HCT116 (cell line): ENCODE measurements at regions not wholly inside any gene's neighbourhood (a gene's known extent, or its start where the extent isn't known, plus 50 kb on each side); places are given as distances from the start of the nearest gene placed in this dataset.

Source experiments
- ATAC-seq: fragments of 200-7000 bp; cut with Tn5 transposase; 2 replicates; pipeline ENCODE4 v1.9.1; 2020; ENCODE audit warnings: mild to moderate bottlenecking, moderate library complexity
- BruUV-seq: library from RNA; stranded (reverse); fragments of 400-500 nt; replicated peaks from 2 replicates; lab custom pipeline; 2021; lab: Mats Ljungman, UMichigan
- CTCF ChIA-PET: fragments of 300-600 bp; sonication (Branson Sonifier 250); formaldehyde crosslinking; loops from one replicate; lab custom pipeline; 2021; ENCODE audit warnings: antibody characterized with exemption; lab: Charles Lee
- POLR2A ChIA-PET: fragments of 300-600, 350-600 bp; sonication (Branson Sonifier 250); formaldehyde crosslinking; loops from one replicate; lab custom pipeline; 2021; ENCODE audit warnings: antibody characterized with exemption; lab: Charles Lee
- RAD21 ChIA-PET, 2 experiments: fragments of 300-600 bp; sonication (Branson Sonifier 250); formaldehyde crosslinking; loops; one replicate each; lab custom pipeline; 2023; ENCODE audit warnings: low total read pairs in 2 of 2; ENCODE audit not compliant: uncharacterized antibody in 2 of 2, unreplicated experiment in 2 of 2, low non-redundant PET in 1 of 2; lab: Charles Lee
- DNase-seq: peaks from one replicate; pipeline ENCODE4 v3.0.0-alpha.2; 2010; ENCODE audit warnings: low read depth, low spot score
- H2AFZ ChIP-seq: fragments of 200-600 bp; shearing (Covaris generic), sonication (generic); 2 replicates; pipeline ENCODE4 v1.6.1; 2017; ENCODE audit warnings: low read depth, mixed run types, mixed read lengths, antibody characterized with exemption, low read length; ENCODE audit not compliant: poor library complexity, severe bottlenecking
- H3K27ac ChIP-seq: 2 replicates; pipeline ENCODE4 v1.5.1; 2012; ENCODE audit warnings: low read depth, low read length
- H3K27me3 ChIP-seq: fragments of 200-600 bp; sonication (generic); 2 replicates; pipeline ENCODE4 v1.6.1; 2016; ENCODE audit warnings: mixed run types, low read length, mixed read lengths; ENCODE audit not compliant: insufficient read depth
- H3K36me3 ChIP-seq, 2 experiments: fragments of 200-500 bp in 1 of 2; fragments of 200-600 bp in 1 of 2; sonication (Bioruptor generic) in 1 of 2; sonication (generic) in 1 of 2; 2 replicates each; pipeline versions ENCODE4 v1.5.1 to v1.6.1; 2014 to 2016; ENCODE audit warnings: low read length in 2 of 2, inconsistent platforms in 1 of 2, mixed read lengths in 1 of 2, mixed run types in 1 of 2; ENCODE audit not compliant: insufficient read depth in 2 of 2, control insufficient read depth in 1 of 2
- H3K4me1 ChIP-seq, 2 experiments: fragments of 200-600 bp in 1 of 2; sonication (generic) in 1 of 2; 2 replicates each; pipeline versions ENCODE4 v1.5.1 to v1.6.1; 2012 to 2017; ENCODE audit warnings: low read length in 2 of 2, inconsistent platforms in 1 of 2, mild to moderate bottlenecking in 1 of 2, mixed read lengths in 1 of 2, mixed run types in 1 of 2, moderate library complexity in 1 of 2; ENCODE audit not compliant: insufficient read depth in 2 of 2, control insufficient read depth in 1 of 2
- H3K4me2 ChIP-seq: fragments of 200-600 bp; sonication (generic); 2 replicates; pipeline ENCODE4 v1.6.1; 2017; ENCODE audit warnings: mixed run types, low read length, mixed read lengths
- H3K4me3 ChIP-seq, 2 experiments: fragments of 200-600 bp in 1 of 2; sonication (generic) in 1 of 2; replicated peaks in 1 of 2; 2 replicates each; pipeline ENCODE4 v1.5.1; 2011 to 2016; ENCODE audit warnings: low read length in 2 of 2, control low read depth in 1 of 2, low read depth in 1 of 2, mild to moderate bottlenecking in 1 of 2, mixed read lengths in 1 of 2, mixed run types in 1 of 2
- H3K79me2 ChIP-seq: fragments of 200-600 bp; sonication (generic); 2 replicates; pipeline ENCODE4 v1.6.1; 2017; ENCODE audit warnings: mild to moderate bottlenecking, mixed run types, low read length, moderate library complexity, mixed read lengths; ENCODE audit not compliant: insufficient read depth
- H3K9ac ChIP-seq: fragments of 200-600 bp; sonication (generic); 2 replicates; pipeline ENCODE4 v1.6.1; 2016; ENCODE audit warnings: low read length, mixed read lengths
- H3K9me2 ChIP-seq: fragments of 200-600 bp; sonication (generic), shearing (Covaris generic); 2 replicates; pipeline ENCODE4 v1.6.1; 2017; ENCODE audit warnings: mixed run types, mild to moderate bottlenecking, moderate library complexity; ENCODE audit not compliant: insufficient read depth
- H3K9me3 ChIP-seq, 2 experiments: fragments of 200-500 bp in 1 of 2; fragments of 200-600 bp in 1 of 2; sonication (Bioruptor generic) in 1 of 2; sonication (generic) in 1 of 2; 2 replicates each; pipeline ENCODE4 v1.6.1; 2014 to 2017; ENCODE audit warnings: low read length in 2 of 2, mixed read lengths in 2 of 2, inconsistent platforms in 1 of 2, low read depth in 1 of 2, mild to moderate bottlenecking in 1 of 2, mixed run types in 1 of 2, moderate library complexity in 1 of 2; ENCODE audit not compliant: control insufficient read depth in 1 of 2, insufficient read depth in 1 of 2
- H4K20me1 ChIP-seq: fragments of 200-600 bp; sonication (generic), shearing (Covaris generic); 2 replicates; pipeline ENCODE4 v1.6.1; 2017; ENCODE audit warnings: mixed run types, mild to moderate bottlenecking, moderate library complexity; ENCODE audit not compliant: insufficient read depth
- ELF1 ChIP-seq: IDR thresholded peaks from 2 replicates; pipeline ENCODE4 v1.6.1; 2012; ENCODE audit warnings: low read depth, borderline replicate concordance
- EZH2phosphoT487 ChIP-seq: fragments of 200-600 bp; IDR thresholded peaks from 2 replicates; pipeline ENCODE4 v1.6.1; 2018; ENCODE audit warnings: antibody characterized with exemption, borderline replicate concordance
- POLR2A ChIP-seq: IDR thresholded peaks from 2 replicates; pipeline ENCODE4 v1.7.0; 2011; ENCODE audit warnings: borderline replicate concordance; ENCODE audit not compliant: insufficient read depth, insufficient read length; ENCODE audit errors: extremely low read depth
- RAD21 ChIP-seq: IDR thresholded peaks from 2 replicates; pipeline ENCODE4 v1.6.1; 2012; ENCODE audit warnings: low read depth, mild to moderate bottlenecking
- SIN3A ChIP-seq: IDR thresholded peaks from 2 replicates; pipeline ENCODE4 v1.6.1; 2012; ENCODE audit warnings: low read depth
- SP1 ChIP-seq: IDR thresholded peaks from 2 replicates; pipeline ENCODE4 v1.6.1; 2012; ENCODE audit warnings: low read depth
- SRF ChIP-seq: IDR thresholded peaks from 2 replicates; pipeline ENCODE4 v1.6.1; 2012; ENCODE audit warnings: low read depth
- TCF7L2 ChIP-seq: IDR thresholded peaks from 2 replicates; pipeline ENCODE4 v1.7.0; 2011; ENCODE audit warnings: borderline replicate concordance, inconsistent platforms; ENCODE audit not compliant: insufficient read depth, insufficient read length; ENCODE audit errors: extremely low read depth
- YY1 ChIP-seq: IDR thresholded peaks from 2 replicates; pipeline ENCODE4 v1.6.1; 2011; ENCODE audit warnings: low read length, low read depth, moderate library complexity, mild to moderate bottlenecking; ENCODE audit not compliant: insufficient replicate concordance; ENCODE audit errors: extremely low read depth
- intact Hi-C: fragments of 100-400 bp; cut with micrococcal nuclease; formaldehyde crosslinking; loops from 2 replicates; pipeline ENCODE4 v1.10.0; 2022
- TF ChIP-seq, protein P1 (sequence below): IDR thresholded peaks from 2 replicates; pipeline ENCODE4 v1.6.1; 2012; ENCODE audit warnings: low read depth
- TF ChIP-seq, protein P2 (sequence below): IDR thresholded peaks from 2 replicates; pipeline ENCODE4 v1.6.1; 2012

DNA sequence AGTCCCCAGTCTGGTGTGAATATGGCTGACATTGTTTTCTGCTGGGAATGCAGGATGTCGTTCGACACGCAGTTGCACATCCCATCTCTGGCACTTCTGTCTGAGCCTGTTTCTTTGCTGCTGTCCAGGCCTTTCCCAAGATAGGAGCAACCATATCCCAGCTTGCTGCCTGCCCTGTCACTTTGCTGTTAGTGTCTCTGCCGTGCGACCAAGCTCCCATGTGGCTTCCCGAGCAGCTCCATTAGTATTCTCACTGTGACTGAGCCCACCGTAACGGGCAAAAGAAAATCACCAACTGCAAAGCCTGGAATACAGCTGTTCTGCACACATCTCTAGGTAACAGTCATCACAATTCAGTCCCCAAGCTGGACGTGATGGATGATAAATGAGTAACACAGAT is 66.0 kb upstream of the CPSF6 start:
- RAD21 ChIA-PET, result no interaction called here
- POLR2A ChIA-PET, result no interaction called here
- no TSS peak for BruUV-seq

More for the DNA sequence above, 66.0 kb upstream of the CPSF6 start:
- H3K4me3 ChIP-seq, result no peak overlapping the region
- no peak overlapping the region for H3K27ac ChIP-seq
- H3K4me1 ChIP-seq, result no peaks in the 10 kb centered on the region
- no peak for TF ChIP-seq RAD21
- TF ChIP-seq EZH2phosphoT487, result no peak
- no peak for TF ChIP-seq POLR2A
- no peak for TF ChIP-seq SP1
- no peak for TF ChIP-seq SRF
- no peak for TF ChIP-seq YY1
- TF ChIP-seq, protein P1, sequence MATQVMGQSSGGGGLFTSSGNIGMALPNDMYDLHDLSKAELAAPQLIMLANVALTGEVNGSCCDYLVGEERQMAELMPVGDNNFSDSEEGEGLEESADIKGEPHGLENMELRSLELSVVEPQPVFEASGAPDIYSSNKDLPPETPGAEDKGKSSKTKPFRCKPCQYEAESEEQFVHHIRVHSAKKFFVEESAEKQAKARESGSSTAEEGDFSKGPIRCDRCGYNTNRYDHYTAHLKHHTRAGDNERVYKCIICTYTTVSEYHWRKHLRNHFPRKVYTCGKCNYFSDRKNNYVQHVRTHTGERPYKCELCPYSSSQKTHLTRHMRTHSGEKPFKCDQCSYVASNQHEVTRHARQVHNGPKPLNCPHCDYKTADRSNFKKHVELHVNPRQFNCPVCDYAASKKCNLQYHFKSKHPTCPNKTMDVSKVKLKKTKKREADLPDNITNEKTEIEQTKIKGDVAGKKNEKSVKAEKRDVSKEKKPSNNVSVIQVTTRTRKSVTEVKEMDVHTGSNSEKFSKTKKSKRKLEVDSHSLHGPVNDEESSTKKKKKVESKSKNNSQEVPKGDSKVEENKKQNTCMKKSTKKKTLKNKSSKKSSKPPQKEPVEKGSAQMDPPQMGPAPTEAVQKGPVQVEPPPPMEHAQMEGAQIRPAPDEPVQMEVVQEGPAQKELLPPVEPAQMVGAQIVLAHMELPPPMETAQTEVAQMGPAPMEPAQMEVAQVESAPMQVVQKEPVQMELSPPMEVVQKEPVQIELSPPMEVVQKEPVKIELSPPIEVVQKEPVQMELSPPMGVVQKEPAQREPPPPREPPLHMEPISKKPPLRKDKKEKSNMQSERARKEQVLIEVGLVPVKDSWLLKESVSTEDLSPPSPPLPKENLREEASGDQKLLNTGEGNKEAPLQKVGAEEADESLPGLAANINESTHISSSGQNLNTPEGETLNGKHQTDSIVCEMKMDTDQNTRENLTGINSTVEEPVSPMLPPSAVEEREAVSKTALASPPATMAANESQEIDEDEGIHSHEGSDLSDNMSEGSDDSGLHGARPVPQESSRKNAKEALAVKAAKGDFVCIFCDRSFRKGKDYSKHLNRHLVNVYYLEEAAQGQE, result no peak
- no peak for TF ChIP-seq ELF1
- TF ChIP-seq, protein P2, sequence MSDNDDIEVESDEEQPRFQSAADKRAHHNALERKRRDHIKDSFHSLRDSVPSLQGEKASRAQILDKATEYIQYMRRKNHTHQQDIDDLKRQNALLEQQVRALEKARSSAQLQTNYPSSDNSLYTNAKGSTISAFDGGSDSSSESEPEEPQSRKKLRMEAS, result no peak
- TF ChIP-seq TCF7L2, result no peak
- no peak for TF ChIP-seq SIN3A
- no peaks in the 10 kb centered on the region for H3K9me3 ChIP-seq
- no peak for ATAC-seq
- no peaks in the 10 kb centered on the region for H3K27me3 ChIP-seq
- no peak overlapping the region for H2AFZ ChIP-seq
- intact Hi-C loops, result no loop called here
- H3K9ac ChIP-seq, result no peak overlapping the region
- H4K20me1 ChIP-seq, result no peaks in the 10 kb centered on the region
- no peaks in the 10 kb centered on the region for H3K79me2 ChIP-seq
- DNase-seq, result no peak
- H3K36me3 ChIP-seq, result no peaks in the 10 kb centered on the region
- no peaks in the 10 kb centered on the region for H3K9me2 ChIP-seq
- no peak overlapping the region for H3K4me2 ChIP-seq
- CTCF ChIA-PET, result no interaction called here
